OCI-LY7 (cell line): ENCODE measurements at regions not wholly inside any gene's neighbourhood (a gene's known extent, or its start where the extent isn't known, plus 50 kb on each side); places are given as distances from the start of the nearest gene placed in this dataset.

ENCODE experiments used
- BruUV-seq: library from RNA; stranded (reverse); fragments of 400-500 nt; replicated peaks from 2 replicates; lab custom pipeline; 2021; lab: Mats Ljungman, UMichigan
- CTCF ChIA-PET: fragments of 300-600 bp; sonication (Branson Sonifier 250); formaldehyde crosslinking; loops from one replicate; lab custom pipeline; 2022; ENCODE audit warnings: antibody characterized with exemption; ENCODE audit not compliant: unreplicated experiment; lab: Charles Lee
- POLR2A ChIA-PET: fragments of 300-600 bp; sonication (Branson Sonifier 250); formaldehyde crosslinking; loops from one replicate; lab custom pipeline; 2022; ENCODE audit warnings: antibody characterized with exemption; lab: Charles Lee
- DNase-seq: peaks from one replicate; pipeline ENCODE4 v3.0.0-alpha.2; 2015; ENCODE audit warnings: low spot score
- H2AFZ ChIP-seq: fragments of 200-600 bp; sonication (generic), shearing (Covaris generic); 2 replicates; pipeline ENCODE4 v1.6.1; 2014; ENCODE audit warnings: mild to moderate bottlenecking, antibody characterized with exemption, low read length, moderate library complexity
- H3K27ac ChIP-seq: fragments of 200-600 bp; sonication (generic); 2 replicates; pipeline ENCODE4 v1.5.1; 2014; ENCODE audit warnings: mixed run types, low read depth, mild to moderate bottlenecking, moderate library complexity, low read length, inconsistent platforms; ENCODE audit not compliant: poor library complexity, severe bottlenecking
- H3K36me3 ChIP-seq: fragments of 200-600 bp; sonication (generic); 2 replicates; pipeline ENCODE4 v1.6.1; 2014; ENCODE audit warnings: mild to moderate bottlenecking, antibody characterized with exemption, low read length, moderate library complexity, mixed read lengths; ENCODE audit not compliant: insufficient read depth
- H3K4me1 ChIP-seq: fragments of 200-600 bp; sonication (generic); 2 replicates; pipeline ENCODE4 v1.5.1; 2014; ENCODE audit warnings: mild to moderate bottlenecking, low read length; ENCODE audit not compliant: insufficient read depth, poor library complexity, severe bottlenecking
- H3K4me2 ChIP-seq: fragments of 200-600 bp; sonication (generic); 2 replicates; pipeline ENCODE4 v1.6.1; 2014; ENCODE audit warnings: mild to moderate bottlenecking, low read length
- H3K4me3 ChIP-seq: fragments of 200-600 bp; sonication (generic); 2 replicates; pipeline ENCODE4 v1.5.1; 2014; ENCODE audit warnings: mild to moderate bottlenecking, low read depth, low read length; ENCODE audit not compliant: poor library complexity, severe bottlenecking
- H3K79me2 ChIP-seq: fragments of 200-600 bp; sonication (generic); 2 replicates; pipeline ENCODE4 v1.6.1; 2016; ENCODE audit warnings: low read depth, mild to moderate bottlenecking, low read length, moderate library complexity, mixed read lengths; ENCODE audit not compliant: insufficient read depth
- H3K9me2 ChIP-seq: fragments of 200-600 bp; sonication (generic); 2 replicates; pipeline ENCODE4 v1.6.1; 2016; ENCODE audit warnings: mild to moderate bottlenecking, low read length, mixed read lengths; ENCODE audit not compliant: insufficient read depth
- H3K9me3 ChIP-seq: fragments of 200-600 bp; sonication (generic); 2 replicates; pipeline ENCODE4 v1.6.1; 2014; ENCODE audit warnings: mild to moderate bottlenecking, mixed run types, low read length, mixed read lengths
- H4K20me1 ChIP-seq: fragments of 200-600 bp; sonication (generic); 2 replicates; pipeline ENCODE4 v1.6.1; 2014; ENCODE audit warnings: mild to moderate bottlenecking, antibody characterized with exemption, low read length, moderate library complexity, mixed read lengths; ENCODE audit not compliant: insufficient read depth
- EZH2phosphoT487 ChIP-seq: fragments of 200-600 bp; sonication (generic); IDR thresholded peaks from 2 replicates; pipeline ENCODE4 v1.6.1; 2018; ENCODE audit warnings: low read depth, borderline replicate concordance, mild to moderate bottlenecking, mixed run types, antibody characterized with exemption, low read length, moderate library complexity, mixed read lengths
- intact Hi-C: fragments of 100-400 bp; cut with micrococcal nuclease; formaldehyde crosslinking; loops from one replicate; pipeline ENCODE4 v1.10.0; 2022; ENCODE audit not compliant: unreplicated experiment
- TF ChIP-seq, protein P1 (sequence below): fragments of 200-600 bp; sonication (generic); conservative IDR thresholded peaks from 2 replicates; pipeline ENCODE4 v1.5.1; 2014; ENCODE audit warnings: mild to moderate bottlenecking, antibody characterized with exemption, low read length, moderate library complexity, mixed read lengths

GRCh38 chr10:118816471-118817168, 61.9 kb upstream of the CACUL1 start:
- Histone ChIP-seq H3K4me3 (no peak overlapping the region), H3K4me1 (no peaks in the 10 kb centered on the region), H3K9me2 (no peaks in the 10 kb centered on the region), H3K36me3 (no peaks in the 10 kb centered on the region), H2AFZ (no peak overlapping the region), H3K79me2 (no peaks in the 10 kb centered on the region), H3K9me3 (no peaks in the 10 kb centered on the region), H4K20me1 (no peaks in the 10 kb centered on the region), H3K27ac (no peak overlapping the region), H3K4me2 (no peak overlapping the region)
- intact Hi-C loops: no loop called here
- CTCF ChIA-PET: interaction anchor here (1.4 kb wide), 1 partner anchor 11 kb away, joined by 4 read pairs; no protein-coding TSS in a partner anchor
- no peak for DNase-seq
- TF ChIP-seq, protein P1, sequence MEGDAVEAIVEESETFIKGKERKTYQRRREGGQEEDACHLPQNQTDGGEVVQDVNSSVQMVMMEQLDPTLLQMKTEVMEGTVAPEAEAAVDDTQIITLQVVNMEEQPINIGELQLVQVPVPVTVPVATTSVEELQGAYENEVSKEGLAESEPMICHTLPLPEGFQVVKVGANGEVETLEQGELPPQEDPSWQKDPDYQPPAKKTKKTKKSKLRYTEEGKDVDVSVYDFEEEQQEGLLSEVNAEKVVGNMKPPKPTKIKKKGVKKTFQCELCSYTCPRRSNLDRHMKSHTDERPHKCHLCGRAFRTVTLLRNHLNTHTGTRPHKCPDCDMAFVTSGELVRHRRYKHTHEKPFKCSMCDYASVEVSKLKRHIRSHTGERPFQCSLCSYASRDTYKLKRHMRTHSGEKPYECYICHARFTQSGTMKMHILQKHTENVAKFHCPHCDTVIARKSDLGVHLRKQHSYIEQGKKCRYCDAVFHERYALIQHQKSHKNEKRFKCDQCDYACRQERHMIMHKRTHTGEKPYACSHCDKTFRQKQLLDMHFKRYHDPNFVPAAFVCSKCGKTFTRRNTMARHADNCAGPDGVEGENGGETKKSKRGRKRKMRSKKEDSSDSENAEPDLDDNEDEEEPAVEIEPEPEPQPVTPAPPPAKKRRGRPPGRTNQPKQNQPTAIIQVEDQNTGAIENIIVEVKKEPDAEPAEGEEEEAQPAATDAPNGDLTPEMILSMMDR: no peak
- TF ChIP-seq EZH2phosphoT487: no peak
- no TSS peak for BruUV-seq
- POLR2A ChIA-PET: no interaction called here

DNA sequence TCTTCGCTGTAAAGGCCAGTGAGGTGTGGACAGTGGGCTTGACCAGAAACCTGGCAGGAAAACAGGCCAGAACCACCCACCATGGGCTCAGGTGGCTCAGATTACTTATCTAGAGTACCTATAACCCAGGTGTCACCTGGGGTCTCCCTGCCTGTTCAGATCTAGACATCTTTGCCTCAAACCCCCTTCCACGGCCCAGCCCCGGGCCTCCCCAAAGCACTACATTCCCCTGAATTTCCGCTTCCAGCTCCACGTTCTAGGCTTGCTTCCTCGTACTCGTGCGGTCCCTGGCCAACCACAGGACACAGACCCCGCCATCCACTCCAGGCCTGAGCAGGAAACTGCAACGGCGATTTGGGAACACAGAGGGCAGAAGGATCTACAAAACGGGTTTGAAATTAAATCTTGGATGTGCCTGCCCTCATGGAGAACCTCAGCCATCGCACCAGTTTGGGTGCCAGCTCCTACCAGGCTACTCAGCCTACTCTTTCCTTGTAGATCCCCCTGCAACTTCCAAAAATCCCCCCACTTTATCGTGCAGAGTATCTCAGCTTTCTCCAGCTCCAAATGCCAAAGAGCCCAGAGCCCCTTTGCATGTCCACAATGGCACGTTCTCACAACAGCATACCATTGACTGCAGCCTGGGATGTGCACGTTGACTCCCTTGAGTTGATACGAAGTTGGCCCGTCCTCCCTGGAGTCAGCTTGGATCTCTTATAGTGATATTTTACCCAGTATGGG, 62.7 kb upstream of the CACUL1 start:
- DNase-seq: no peak
- Histone ChIP-seq H3K27ac (no peak overlapping the region), H3K4me1 (no peaks in the 10 kb centered on the region), H3K79me2 (no peaks in the 10 kb centered on the region), H3K9me2 (no peaks in the 10 kb centered on the region), H4K20me1 (no peaks in the 10 kb centered on the region), H2AFZ (no peak overlapping the region), H3K9me3 (no peaks in the 10 kb centered on the region), H3K4me3 (no peak overlapping the region), H3K36me3 (no peaks in the 10 kb centered on the region), H3K4me2 (no peak overlapping the region)
- intact Hi-C loops: no loop called here
- ChIA-PET CTCF (interaction anchor here (1.4 kb wide), 1 partner anchor 10 kb away, joined by 4 read pairs; no protein-coding TSS in a partner anchor), POLR2A (interaction anchor here (0.6 kb wide), 1 partner anchor 658 kb away, joined by 3 read pairs; no protein-coding TSS in a partner anchor)
- no peak for TF ChIP-seq EZH2phosphoT487
- TF ChIP-seq, protein P1: no peak
- no TSS peak for BruUV-seq
